ENCODE measurements at regions not wholly inside any gene's neighbourhood (a gene's known extent, or its start where the extent isn't known, plus 50 kb on each side); places are given as distances from the start of the nearest gene placed in this dataset.

DNA sequence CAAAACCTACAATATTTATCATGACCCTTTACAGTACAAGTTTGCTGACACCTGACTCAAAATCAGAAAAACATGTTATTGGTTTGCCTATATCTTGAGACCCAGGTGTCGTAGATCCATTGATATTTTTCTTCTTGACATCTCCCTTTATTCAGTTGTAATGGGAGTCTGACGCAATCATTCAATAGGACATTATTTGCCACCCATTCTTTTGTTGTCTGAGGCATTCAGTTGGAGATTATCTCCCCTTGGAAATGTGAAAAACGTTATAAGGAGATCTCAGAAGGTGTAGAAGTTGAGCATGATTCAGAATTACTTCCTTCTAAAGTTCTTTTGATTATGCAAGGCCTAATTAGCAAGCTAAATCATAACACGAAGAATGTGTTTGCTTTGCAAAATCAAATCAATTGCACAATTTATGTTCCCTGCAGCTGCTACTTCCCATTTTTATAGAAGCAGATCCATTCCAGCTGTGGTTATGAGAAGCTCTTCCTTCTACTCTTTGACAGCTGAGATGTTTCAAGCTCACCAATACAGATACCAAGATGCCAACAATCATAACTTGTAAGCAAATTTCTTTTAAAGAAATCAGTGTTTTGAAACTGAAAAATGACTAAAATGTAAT lies 228.2 kb upstream of the SYT1 start:
- H3K4me1 ChIP-seq (ENCODE audit: control insufficient read depth, extremely low read depth, insufficient read depth, low read length): no peaks in the 10 kb centered on the region
- H3K4me2 ChIP-seq (ENCODE audit: insufficient read depth, low read length): no peak overlapping the region
- intact Hi-C loops (cut with micrococcal nuclease): no loop called here
- dilution Hi-C loops (cut with MboI; ENCODE audit: extremely low pct_ligation_motif_present, low sequenced_read_pairs): no loop called here
- H3K9me3 ChIP-seq (replicated peaks; ENCODE audit: control insufficient read depth, insufficient read depth, low read length): no peaks in the 10 kb centered on the region
- H3K79me2 ChIP-seq (ENCODE audit: control insufficient read depth, insufficient read depth, low read length): no peaks in the 10 kb centered on the region
- BruUV-seq (replicated peaks): no TSS peak
- no peak overlapping the region for H3K27ac ChIP-seq (ENCODE audit: insufficient read depth, low read depth, low read length)
- no peaks in the 10 kb centered on the region for H3K36me3 ChIP-seq (ENCODE audit: control insufficient read depth in 2 of 2, extremely low read depth in 1 of 2, insufficient read depth in 2 of 2, low read length in 2 of 2)
- no peak overlapping the region for H3K9ac ChIP-seq (replicated peaks; ENCODE audit: extremely low read depth, insufficient read depth, low read length)
- H2AFZ ChIP-seq (ENCODE audit: low read depth, low read length): no peak overlapping the region
- ChIA-PET CTCF (no interaction called here), POLR2A (no interaction called here)
- no peak overlapping the region for H3K4me3 ChIP-seq (replicated peaks in 1 of 3; ENCODE audit: insufficient read depth in 1 of 3, low read depth in 1 of 3, low read length in 3 of 3)
- H3K9me1 ChIP-seq (replicated peaks; ENCODE audit: control insufficient read depth, extremely low read depth, insufficient read depth, low read length): no peaks in the 10 kb centered on the region
- no peak for FAIRE-seq
- no peak for TF ChIP-seq POLR2A (IDR thresholded peaks at IDR 0.05; ENCODE audit: low read depth, low read length)
- TF ChIP-seq JUN (IDR thresholded peaks at IDR 0.05; ENCODE audit: borderline replicate concordance, insufficient read depth, insufficient read length, low read depth): no peak
- TF ChIP-seq, protein P1, sequence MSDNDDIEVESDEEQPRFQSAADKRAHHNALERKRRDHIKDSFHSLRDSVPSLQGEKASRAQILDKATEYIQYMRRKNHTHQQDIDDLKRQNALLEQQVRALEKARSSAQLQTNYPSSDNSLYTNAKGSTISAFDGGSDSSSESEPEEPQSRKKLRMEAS (IDR thresholded peaks at IDR 0.05; ENCODE audit: insufficient read depth, insufficient read length): no peak
- TF ChIP-seq, protein P2, sequence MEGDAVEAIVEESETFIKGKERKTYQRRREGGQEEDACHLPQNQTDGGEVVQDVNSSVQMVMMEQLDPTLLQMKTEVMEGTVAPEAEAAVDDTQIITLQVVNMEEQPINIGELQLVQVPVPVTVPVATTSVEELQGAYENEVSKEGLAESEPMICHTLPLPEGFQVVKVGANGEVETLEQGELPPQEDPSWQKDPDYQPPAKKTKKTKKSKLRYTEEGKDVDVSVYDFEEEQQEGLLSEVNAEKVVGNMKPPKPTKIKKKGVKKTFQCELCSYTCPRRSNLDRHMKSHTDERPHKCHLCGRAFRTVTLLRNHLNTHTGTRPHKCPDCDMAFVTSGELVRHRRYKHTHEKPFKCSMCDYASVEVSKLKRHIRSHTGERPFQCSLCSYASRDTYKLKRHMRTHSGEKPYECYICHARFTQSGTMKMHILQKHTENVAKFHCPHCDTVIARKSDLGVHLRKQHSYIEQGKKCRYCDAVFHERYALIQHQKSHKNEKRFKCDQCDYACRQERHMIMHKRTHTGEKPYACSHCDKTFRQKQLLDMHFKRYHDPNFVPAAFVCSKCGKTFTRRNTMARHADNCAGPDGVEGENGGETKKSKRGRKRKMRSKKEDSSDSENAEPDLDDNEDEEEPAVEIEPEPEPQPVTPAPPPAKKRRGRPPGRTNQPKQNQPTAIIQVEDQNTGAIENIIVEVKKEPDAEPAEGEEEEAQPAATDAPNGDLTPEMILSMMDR (IDR thresholded peaks at IDR 0.05; ENCODE audit: extremely low read depth in 1 of 2, insufficient read depth in 1 of 2, low read depth in 1 of 2, low read length in 2 of 2): no peak
- TF ChIP-seq EZH2 (IDR thresholded peaks at IDR 0.05; ENCODE audit: borderline replicate concordance, low read depth, low read length, severe bottlenecking): no peak
- TF ChIP-seq POLR2AphosphoS5 (IDR thresholded peaks at IDR 0.05; ENCODE audit: insufficient read depth, low read depth, low read length): no peak
- no peak for TF ChIP-seq FOS (IDR thresholded peaks at IDR 0.05; ENCODE audit: borderline replicate concordance, insufficient read depth, low read length)
- no peak for TF ChIP-seq MYC (IDR thresholded peaks at IDR 0.05; ENCODE audit: low read depth, low read length)
- no peak for TF ChIP-seq GATA2 (IDR thresholded peaks at IDR 0.05; ENCODE audit: insufficient read depth, insufficient read length, low read depth, low read length)
- no peaks in the 10 kb centered on the region for H3K27me3 ChIP-seq (ENCODE audit: control insufficient read depth in 2 of 2, insufficient read depth in 2 of 2, low read length in 2 of 2)
- no peaks in the 10 kb centered on the region for H4K20me1 ChIP-seq (replicated peaks; ENCODE audit: control insufficient read depth, extremely low read depth, insufficient read depth, low read length)
- no peak for DNase-seq (ENCODE audit: low read depth, low spot score)
